ENCODE measurements at regions not wholly inside any gene's neighbourhood (a gene's known extent, or its start where the extent isn't known, plus 50 kb on each side); places are given as distances from the start of the nearest gene placed in this dataset.

GRCh38 chr20:6651561-6651960 is 115.9 kb upstream of the BMP2 start:
- Mint-ChIP-seq H3K36me3 (ENCODE audit: insufficient read depth) (no peaks in the 10 kb centered on the region), H3K4me1 (ENCODE audit: low read depth) (peaks cover 12% of the 10 kb centered on the region), H3K27ac (no peak overlapping the region), H3K27me3 (no peaks in the 10 kb centered on the region), H3K9me3 (ENCODE audit: low read depth) (peaks cover 2% of the 10 kb centered on the region), H3K4me3 (ENCODE audit: low read depth) (no peak overlapping the region)
- DNase-seq (ENCODE audit: low spot score, unreplicated experiment) = no peak
- no peak for TF ChIP-seq CTCF (IDR thresholded peaks at IDR 0.05; ENCODE audit: unreplicated experiment)

GRCh38 chr20:6651016-6651415 is 116.5 kb upstream of the BMP2 start:
- no peak for DNase-seq (ENCODE audit: low spot score, unreplicated experiment)
- no peak for TF ChIP-seq CTCF (IDR thresholded peaks at IDR 0.05; ENCODE audit: unreplicated experiment)
- Mint-ChIP-seq H3K27ac (no peak overlapping the region), H3K9me3 (ENCODE audit: low read depth) (peaks cover 2% of the 10 kb centered on the region), H3K4me3 (ENCODE audit: low read depth) (no peak overlapping the region), H3K27me3 (no peaks in the 10 kb centered on the region), H3K4me1 (ENCODE audit: low read depth) (peaks cover 10% of the 10 kb centered on the region), H3K36me3 (ENCODE audit: insufficient read depth) (no peaks in the 10 kb centered on the region)

GRCh38 chr20:6646021-6646636 is 121.4 kb upstream of the BMP2 start:
- H3K4me3 Mint-ChIP-seq (ENCODE audit: low read depth) = no peak overlapping the region
- TF ChIP-seq CTCF (IDR thresholded peaks at IDR 0.05; ENCODE audit: unreplicated experiment) = no peak
- peaks cover 2% of the 10 kb centered on the region for H3K9me3 Mint-ChIP-seq (ENCODE audit: low read depth)
- H3K27me3 Mint-ChIP-seq = no peaks in the 10 kb centered on the region
- DNase-seq (ENCODE audit: low spot score, unreplicated experiment) = no peak
- no peak overlapping the region for H3K27ac Mint-ChIP-seq
- H3K4me1 Mint-ChIP-seq (ENCODE audit: low read depth) = no peaks in the 10 kb centered on the region
- H3K36me3 Mint-ChIP-seq (ENCODE audit: insufficient read depth) = no peaks in the 10 kb centered on the region

- H3K4me3 Mint-ChIP-seq (ENCODE audit: low read depth) = no peak overlapping the region
- H3K27ac Mint-ChIP-seq = no peak overlapping the region
- no peaks in the 10 kb centered on the region for H3K36me3 Mint-ChIP-seq (ENCODE audit: insufficient read depth)
- H3K4me1 Mint-ChIP-seq (ENCODE audit: low read depth) = no peaks in the 10 kb centered on the region
- peaks cover 2% of the 10 kb centered on the region for H3K9me3 Mint-ChIP-seq (ENCODE audit: low read depth)
- H3K27me3 Mint-ChIP-seq = no peaks in the 10 kb centered on the region
- DNase-seq (ENCODE audit: low spot score, unreplicated experiment) = no peak
- TF ChIP-seq CTCF (IDR thresholded peaks at IDR 0.05; ENCODE audit: unreplicated experiment) = no peak
Observed at GRCh38 chr20:6644813-6645628, 122.5 kb upstream of the BMP2 start.

GRCh38 chr20:6641012-6641411 is 126.5 kb upstream of the BMP2 start:
- H3K36me3 Mint-ChIP-seq (ENCODE audit: insufficient read depth) = no peaks in the 10 kb centered on the region

More at GRCh38 chr20:6641012-6641411, 126.5 kb upstream of the BMP2 start:
- peaks cover 5% of the 10 kb centered on the region for H3K4me1 Mint-ChIP-seq (ENCODE audit: low read depth)
- no peaks in the 10 kb centered on the region for H3K27me3 Mint-ChIP-seq
- no peak overlapping the region for H3K27ac Mint-ChIP-seq
- no peaks in the 10 kb centered on the region for H3K9me3 Mint-ChIP-seq (ENCODE audit: low read depth)
- no peak for TF ChIP-seq CTCF (IDR thresholded peaks at IDR 0.05; ENCODE audit: unreplicated experiment)
- no peak overlapping the region for H3K4me3 Mint-ChIP-seq (ENCODE audit: low read depth)
- DNase-seq (ENCODE audit: low spot score, unreplicated experiment) = no peak
